HUES64 (cell line): ENCODE measurements at regions not wholly inside any gene's neighbourhood (a gene's known extent, or its start where the extent isn't known, plus 50 kb on each side); places are given as distances from the start of the nearest gene placed in this dataset.

Experiments
- H3K27ac ChIP-seq: 2 replicates; pipeline ENCODE4 v1.7.0; 2013; ENCODE audit warnings: low read depth, low read length, inconsistent platforms
- H3K27me3 ChIP-seq: 2 replicates; pipeline ENCODE4 v1.6.1; 2013; ENCODE audit warnings: mild to moderate bottlenecking, low read length; ENCODE audit not compliant: insufficient read depth
- H3K36me3 ChIP-seq: 2 replicates; pipeline ENCODE4 v1.6.1; 2013; ENCODE audit warnings: mild to moderate bottlenecking, low read length; ENCODE audit not compliant: insufficient read depth
- H3K4me1 ChIP-seq: 2 replicates; pipeline ENCODE4 v1.6.1; 2013; ENCODE audit warnings: mild to moderate bottlenecking, low read length, moderate library complexity; ENCODE audit not compliant: insufficient read depth
- H3K4me3 ChIP-seq: 2 replicates; pipeline ENCODE4 v1.5.1; 2013; ENCODE audit warnings: mild to moderate bottlenecking, low read length, moderate library complexity
- H3K9ac ChIP-seq: 2 replicates; pipeline ENCODE4 v1.6.1; 2013; ENCODE audit warnings: mild to moderate bottlenecking, low read depth, low read length
- H3K9me3 ChIP-seq: 2 replicates; pipeline ENCODE4 v1.6.1; 2013; ENCODE audit warnings: low read depth, low read length; ENCODE audit not compliant: insufficient read depth
- WGBS: fragments of 150-250, 120-280 bp; methylation state at CpG from one replicate; pipeline ENCODE4 v1.1.7; 2013; ENCODE audit warnings: missing lambda C conversion rate; 5-methylcytosine and 5-hydroxymethylcytosine counted together

DNA sequence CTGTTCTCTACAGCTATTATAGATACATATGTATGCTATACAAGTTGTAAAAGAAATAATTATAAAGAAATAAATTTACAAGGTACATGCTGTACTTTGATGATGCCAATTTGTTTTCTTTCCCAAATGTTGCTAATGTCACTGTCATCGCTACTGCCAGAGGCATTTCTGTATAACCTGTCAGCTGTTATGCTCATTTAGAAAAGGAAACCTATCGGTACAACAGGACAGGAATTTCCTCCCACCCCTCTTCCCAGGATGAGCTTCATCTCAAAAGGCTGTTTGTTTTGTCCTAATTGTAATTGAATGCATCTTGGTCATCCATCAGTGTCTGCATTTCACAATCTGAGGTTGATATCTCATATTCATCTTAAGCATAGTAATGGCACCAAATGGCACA is 975.7 kb downstream of the TTLL7 start:
- no peak overlapping the region for H3K4me3 ChIP-seq
- H3K27me3 ChIP-seq = no peaks in the 10 kb centered on the region
- no peak overlapping the region for H3K9ac ChIP-seq
- H3K27ac ChIP-seq = no peak overlapping the region
- H3K9me3 ChIP-seq = no peaks in the 10 kb centered on the region
- WGBS = 100% methylated on average over 2 of the region's 2 CpGs
- H3K4me1 ChIP-seq = peaks cover 5% of the 10 kb centered on the region; the same call in 1 of the 2 replicates
- no peaks in the 10 kb centered on the region for H3K36me3 ChIP-seq

DNA sequence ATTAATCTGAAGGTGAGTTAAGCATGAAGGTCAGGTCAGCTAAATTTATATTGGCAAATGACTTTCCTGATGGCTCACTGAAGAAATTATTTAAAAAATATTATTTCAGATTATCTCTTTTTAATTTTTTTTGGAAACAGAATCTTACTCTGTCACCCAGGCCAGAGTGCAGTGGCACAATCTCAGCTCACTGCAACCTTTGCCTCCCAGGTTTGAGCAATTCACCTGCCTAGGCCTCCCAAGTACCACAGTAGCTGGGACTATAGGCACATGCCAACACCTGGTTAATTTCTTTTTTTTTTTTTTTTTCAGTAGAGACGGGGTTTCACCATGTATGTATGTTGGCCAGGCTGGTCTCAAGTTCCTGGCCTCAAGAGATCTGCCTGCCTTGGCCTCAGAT is 976.7 kb downstream of the TTLL7 start:
- Histone ChIP-seq H3K9ac (no peak overlapping the region), H3K4me1 (peaks cover 5% of the 10 kb centered on the region; the same call in 1 of the 2 replicates), H3K27ac (no peak overlapping the region), H3K4me3 (no peak overlapping the region), H3K36me3 (no peaks in the 10 kb centered on the region), H3K27me3 (no peaks in the 10 kb centered on the region), H3K9me3 (no peaks in the 10 kb centered on the region)
- 100% methylated on average over 1 of the region's 1 CpG for WGBS

DNA sequence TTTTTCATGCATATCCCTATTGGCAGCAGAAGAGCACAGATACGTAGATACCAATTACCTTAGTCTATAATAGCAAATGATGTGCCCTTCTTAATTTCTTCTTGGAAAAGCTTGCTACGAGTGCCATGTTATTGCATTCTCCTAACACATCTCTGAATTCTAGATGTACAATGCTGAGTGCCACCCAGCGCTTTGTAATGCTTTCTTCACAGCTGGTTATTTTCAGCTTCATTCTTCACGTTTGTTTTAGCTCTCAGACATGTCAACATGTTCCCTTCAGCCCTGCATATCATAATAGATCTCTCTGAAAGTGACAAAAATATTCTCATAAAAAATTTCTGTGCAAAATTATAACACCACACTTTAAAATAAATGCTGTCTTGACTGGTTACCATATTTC is 981.2 kb downstream of the TTLL7 start:
- H3K27me3 ChIP-seq = no peaks in the 10 kb centered on the region
- H3K9ac ChIP-seq = no peak overlapping the region
- H3K27ac ChIP-seq = no peak overlapping the region
- no peak overlapping the region for H3K4me3 ChIP-seq
- H3K4me1 ChIP-seq = no peaks in the 10 kb centered on the region
- no peaks in the 10 kb centered on the region for H3K9me3 ChIP-seq
- 94% methylated on average over 4 of the region's 4 CpGs for WGBS
- H3K36me3 ChIP-seq = no peaks in the 10 kb centered on the region

DNA sequence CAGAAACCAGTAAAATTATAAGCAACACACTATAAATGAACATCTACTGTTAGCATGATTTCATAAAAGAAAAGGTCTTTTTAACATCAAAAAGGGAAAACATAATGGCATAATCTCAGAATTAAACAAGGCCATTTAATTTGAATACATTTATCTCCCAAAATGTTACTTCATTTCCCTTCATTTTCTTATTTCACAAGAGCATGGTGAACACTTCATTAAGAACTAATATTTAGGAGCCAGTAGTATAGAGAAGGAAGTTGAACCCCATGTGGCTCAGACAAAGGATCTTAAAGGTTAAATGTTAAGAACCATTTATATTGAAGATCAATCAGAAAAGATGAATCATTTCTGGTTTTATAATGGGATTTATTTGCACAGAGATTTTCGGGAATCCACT is 981.7 kb downstream of the TTLL7 start:
- Histone ChIP-seq H3K27me3 (no peaks in the 10 kb centered on the region), H3K36me3 (no peaks in the 10 kb centered on the region), H3K27ac (no peak overlapping the region), H3K9ac (no peak overlapping the region), H3K4me1 (no peaks in the 10 kb centered on the region), H3K9me3 (no peaks in the 10 kb centered on the region), H3K4me3 (no peak overlapping the region)
- WGBS = 95% methylated on average over 1 of the region's 1 CpG

DNA sequence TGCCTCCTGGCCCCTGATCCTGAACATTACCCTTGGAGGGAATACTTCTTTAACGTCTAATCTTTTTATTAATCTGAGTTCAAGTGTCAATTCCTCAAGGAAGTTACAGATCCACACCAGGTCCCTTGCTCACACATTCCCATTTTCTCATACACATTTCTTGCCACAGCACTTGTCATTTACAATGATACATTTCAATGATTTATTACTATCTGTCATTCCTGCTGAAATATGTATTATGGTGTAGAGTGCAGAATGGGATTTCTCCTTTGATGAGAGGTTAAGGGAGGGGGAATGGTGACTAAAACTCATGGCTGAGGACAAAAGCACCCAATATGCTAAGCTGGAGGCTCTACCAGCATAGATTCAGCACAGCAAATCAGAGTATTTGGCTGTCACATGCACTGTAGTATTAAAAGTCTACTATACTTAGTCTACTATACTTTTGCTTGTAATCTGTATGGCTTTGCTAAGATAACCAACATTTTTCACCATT is 982.5 kb downstream of the TTLL7 start:
- Histone ChIP-seq H3K27ac (no peak overlapping the region), H3K4me3 (no peak overlapping the region), H3K9me3 (no peaks in the 10 kb centered on the region), H3K36me3 (no peaks in the 10 kb centered on the region), H3K4me1 (no peaks in the 10 kb centered on the region), H3K27me3 (no peaks in the 10 kb centered on the region), H3K9ac (no peak overlapping the region)
- WGBS = 96% methylated on average over 1 of the region's 1 CpG

DNA sequence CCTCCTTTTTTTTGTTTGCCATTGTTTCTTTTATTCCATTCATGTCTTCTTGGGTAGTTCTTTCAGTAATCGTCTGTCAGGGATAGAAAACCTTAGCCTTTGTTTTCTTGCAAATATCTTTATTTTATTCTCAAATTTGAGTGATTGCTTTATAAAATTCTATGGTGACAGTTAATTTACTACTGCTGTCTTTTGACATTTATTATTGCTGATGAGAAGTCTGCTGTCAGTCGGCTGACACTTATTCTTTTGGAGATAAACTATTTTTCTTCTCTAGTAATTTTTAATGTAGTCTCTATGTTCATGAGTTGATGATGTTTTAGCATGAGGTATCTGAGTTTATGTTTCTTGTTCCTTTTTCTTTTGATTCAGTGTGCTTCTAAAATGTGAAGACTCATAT is 983.8 kb downstream of the TTLL7 start:
- WGBS = 100% methylated on average over 1 of the region's 2 CpGs
- no peaks in the 10 kb centered on the region for H3K27me3 ChIP-seq
- H3K9ac ChIP-seq = no peak overlapping the region
- H3K4me1 ChIP-seq = 0 out of 2 replicates have a peak, but pooled peaks cover under 1% of the 10 kb centered on the region
- no peak overlapping the region for H3K27ac ChIP-seq
- no peaks in the 10 kb centered on the region for H3K36me3 ChIP-seq
- no peak overlapping the region for H3K4me3 ChIP-seq
- H3K9me3 ChIP-seq = no peaks in the 10 kb centered on the region

DNA sequence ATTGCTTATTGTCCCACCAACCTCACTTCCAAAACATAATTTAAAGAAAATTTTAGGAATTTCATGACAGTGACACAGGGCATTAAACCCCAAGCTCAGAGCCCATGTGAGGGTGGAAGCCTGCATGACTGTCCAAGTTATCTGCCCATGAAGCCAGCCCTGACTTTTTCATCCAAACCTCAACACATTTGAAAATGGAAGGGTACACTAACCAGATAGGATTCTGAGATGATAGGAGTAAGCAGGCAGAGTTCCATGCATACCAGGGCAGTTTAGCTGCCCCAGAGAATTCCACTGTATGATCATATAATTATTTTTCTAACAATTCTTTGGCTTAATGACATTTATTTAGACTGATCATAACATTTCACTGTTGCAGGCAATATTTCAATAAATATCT is 986.0 kb downstream of the TTLL7 start:
- Histone ChIP-seq H3K4me1 (0 out of 2 replicates have a peak, but pooled peaks cover 5% of the 10 kb centered on the region), H3K36me3 (no peaks in the 10 kb centered on the region), H3K9me3 (no peaks in the 10 kb centered on the region), H3K9ac (no peak overlapping the region), H3K27ac (no peak overlapping the region), H3K27me3 (no peaks in the 10 kb centered on the region), H3K4me3 (no peak overlapping the region)

DNA sequence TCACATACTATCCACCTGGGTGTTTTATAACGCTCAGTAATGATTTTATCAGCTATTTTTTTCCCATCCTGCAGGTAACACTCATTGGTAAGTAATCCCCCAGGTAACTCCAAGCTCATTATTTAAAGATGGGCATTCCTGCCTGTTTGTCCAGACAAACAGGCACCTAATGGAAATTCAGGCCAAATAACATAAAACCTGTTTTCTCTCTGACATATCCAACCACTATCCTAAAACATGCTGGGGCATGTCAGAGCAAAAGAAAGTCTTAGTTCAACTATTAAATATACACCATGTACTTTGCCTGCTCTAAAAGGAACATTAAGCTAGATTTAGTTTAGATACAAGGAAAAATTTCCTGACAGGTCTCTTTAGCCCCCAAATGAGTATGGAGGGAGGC is 987.7 kb downstream of the TTLL7 start:
- H3K4me1 ChIP-seq = 0 out of 2 replicates have a peak, but pooled peaks cover 5% of the 10 kb centered on the region
- H3K4me3 ChIP-seq = no peak overlapping the region
- no peaks in the 10 kb centered on the region for H3K9me3 ChIP-seq
- no peak overlapping the region for H3K27ac ChIP-seq
- no peaks in the 10 kb centered on the region for H3K36me3 ChIP-seq
- H3K9ac ChIP-seq = no peak overlapping the region
- WGBS = 92% methylated on average over 1 of the region's 1 CpG
- no peaks in the 10 kb centered on the region for H3K27me3 ChIP-seq

DNA sequence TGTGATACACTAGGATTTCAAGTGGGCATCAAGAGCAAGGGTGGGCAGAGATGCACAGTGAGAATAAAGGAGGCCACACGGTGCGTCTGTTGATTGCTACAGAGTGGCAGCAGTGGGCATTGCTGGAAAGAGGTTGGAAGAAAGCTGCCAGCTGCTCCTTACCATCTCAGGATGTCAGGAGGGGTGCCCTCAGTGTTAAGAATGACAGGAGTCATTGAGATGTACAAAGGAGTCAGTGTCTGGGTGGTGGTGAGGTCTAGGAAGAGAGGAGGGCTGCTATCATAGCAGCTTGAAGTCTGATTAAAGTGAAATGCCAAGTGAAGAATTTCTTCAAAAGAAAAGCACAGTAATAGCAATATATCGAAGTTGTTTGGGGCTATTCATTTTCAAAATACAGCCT is 992.7 kb downstream of the TTLL7 start:
- H3K9me3 ChIP-seq = no peaks in the 10 kb centered on the region
- H3K4me1 ChIP-seq = 0 out of 2 replicates have a peak, but pooled peaks cover 5% of the 10 kb centered on the region
- no peak overlapping the region for H3K27ac ChIP-seq
- no peak overlapping the region for H3K4me3 ChIP-seq
- no peak overlapping the region for H3K9ac ChIP-seq
- 95% methylated on average over 2 of the region's 3 CpGs for WGBS
- no peaks in the 10 kb centered on the region for H3K36me3 ChIP-seq
- no peaks in the 10 kb centered on the region for H3K27me3 ChIP-seq

DNA sequence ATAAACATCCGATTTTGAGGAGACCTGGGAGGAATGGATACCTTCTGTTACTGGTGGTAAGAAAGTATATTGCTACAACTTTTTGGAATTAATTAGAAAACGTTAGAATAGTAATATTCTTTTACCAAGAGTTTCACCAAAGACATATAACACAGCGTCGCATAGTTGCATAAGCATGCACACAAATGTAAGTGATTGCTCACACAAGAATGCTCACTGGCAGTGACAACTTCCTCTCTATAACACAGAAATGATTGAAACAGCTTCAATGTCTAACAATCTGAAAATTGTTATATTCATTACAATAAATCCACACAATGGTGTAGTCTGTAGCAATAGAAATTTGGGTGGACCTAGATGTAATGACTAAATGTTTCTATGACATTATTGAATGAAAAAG is 998.6 kb downstream of the TTLL7 start:
- Histone ChIP-seq H3K4me1 (no peaks in the 10 kb centered on the region), H3K4me3 (no peak overlapping the region), H3K27me3 (no peaks in the 10 kb centered on the region), H3K9me3 (no peaks in the 10 kb centered on the region), H3K9ac (no peak overlapping the region), H3K27ac (no peak overlapping the region), H3K36me3 (no peaks in the 10 kb centered on the region)
- WGBS = 86% methylated on average over 4 of the region's 4 CpGs

DNA sequence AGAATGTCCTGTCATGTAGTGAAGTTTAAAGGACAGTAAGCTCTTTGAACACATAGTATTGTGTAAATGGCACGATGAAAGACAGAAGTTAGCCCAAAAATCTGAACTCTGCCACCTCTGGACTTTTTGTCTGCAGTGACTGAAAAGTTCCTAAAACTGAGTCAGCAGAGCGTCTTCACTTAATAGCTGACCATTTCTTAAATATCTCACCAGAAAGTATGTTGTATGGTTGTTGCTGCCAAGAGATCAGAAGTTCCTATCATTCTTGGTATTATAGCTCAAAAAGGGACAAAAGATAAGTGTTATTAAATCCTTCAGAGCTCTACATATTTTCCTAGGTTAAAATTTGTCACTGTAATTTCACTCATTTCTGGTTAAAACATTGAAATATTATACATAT is 1003.0 kb downstream of the TTLL7 start:
- 100% methylated on average over 1 of the region's 2 CpGs for WGBS
- Histone ChIP-seq H3K27me3 (no peaks in the 10 kb centered on the region), H3K27ac (no peak overlapping the region)

DNA sequence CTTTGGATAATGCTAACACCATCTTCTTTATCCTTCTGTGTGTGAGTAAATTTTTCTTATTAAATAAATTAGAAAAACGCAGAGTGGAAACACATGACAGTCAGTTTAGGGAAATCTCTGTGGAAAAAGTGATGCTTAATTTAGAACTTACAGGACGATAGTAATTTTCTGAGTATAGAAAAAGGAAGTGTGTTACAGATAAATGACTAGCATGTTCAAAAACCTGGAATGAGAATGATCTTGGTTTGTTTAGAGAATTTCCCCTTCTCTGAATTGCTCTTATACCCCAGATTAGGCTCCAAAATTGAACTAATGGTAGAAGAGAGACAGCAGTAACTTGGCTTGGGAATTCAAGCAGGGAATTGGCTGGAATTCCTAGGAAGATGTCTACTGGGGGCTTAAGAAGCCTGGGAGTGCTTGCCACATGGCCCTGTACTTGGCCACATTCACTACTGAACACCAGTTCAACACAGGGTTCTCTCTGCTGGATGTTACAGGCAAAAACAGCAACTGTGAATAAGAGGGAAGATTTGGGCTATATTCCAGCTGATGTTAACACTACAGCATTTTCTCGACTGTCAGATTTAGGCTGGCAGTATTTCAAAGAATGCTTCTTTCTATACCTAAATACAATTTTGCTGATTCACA is 1004.2 kb downstream of the TTLL7 start:
- Histone ChIP-seq H3K4me3 (no peak overlapping the region), H3K9me3 (no peaks in the 10 kb centered on the region), H3K4me1 (no peaks in the 10 kb centered on the region), H3K36me3 (no peaks in the 10 kb centered on the region), H3K27me3 (no peaks in the 10 kb centered on the region), H3K27ac (no peak overlapping the region), H3K9ac (no peak overlapping the region)
- WGBS = 72% methylated on average over 3 of the region's 3 CpGs

More for the DNA sequence above, 1003.0 kb downstream of the TTLL7 start:
- Histone ChIP-seq H3K4me3 (no peak overlapping the region), H3K36me3 (no peaks in the 10 kb centered on the region), H3K4me1 (no peaks in the 10 kb centered on the region), H3K9me3 (no peaks in the 10 kb centered on the region), H3K9ac (no peak overlapping the region)
